HG03575 (cell line): ENCODE measurements at regions not wholly inside any gene's neighbourhood (a gene's known extent, or its start where the extent isn't known, plus 50 kb on each side); places are given as distances from the start of the nearest gene placed in this dataset.

Experiments used
- ATAC-seq: cut with Tn5 transposase; IDR thresholded peaks from one replicate; pipeline ENCODE4 v1.9.1; 2021; ENCODE audit not compliant: unreplicated experiment, insufficient number of reproducible peaks, low FRiP score; ENCODE audit errors: extremely low read depth

- no peak for ATAC-seq
Observed at GRCh38 chr3:61311044-61311443, 59.8 kb upstream of the FHIT start.

- no peak for ATAC-seq
Observed at GRCh38 chr3:61315871-61316270, 64.6 kb upstream of the FHIT start.

- no peak for ATAC-seq
Observed at GRCh38 chr3:61323094-61323493, 71.8 kb upstream of the FHIT start.

GRCh38 chr3:61331929-61332552 lies 80.8 kb upstream of the FHIT start:
- no peak for ATAC-seq

- ATAC-seq = no peak
Observed at GRCh38 chr3:61333192-61333961, 82.1 kb upstream of the FHIT start.

- no peak for ATAC-seq
Observed at GRCh38 chr3:61334783-61335182, 83.5 kb upstream of the FHIT start.

- no peak for ATAC-seq
Observed at GRCh38 chr3:61340931-61341461, 89.7 kb upstream of the FHIT start.

GRCh38 chr3:61343543-61343942 lies 92.3 kb upstream of the FHIT start:
- no peak for ATAC-seq

GRCh38 chr3:61345020-61345419 lies 93.8 kb upstream of the FHIT start:
- ATAC-seq = no peak

- no peak for ATAC-seq
Observed at GRCh38 chr3:61347981-61348380, 96.7 kb upstream of the FHIT start.

- no peak for ATAC-seq
Observed at GRCh38 chr3:61349717-61350116, 98.5 kb upstream of the FHIT start.

GRCh38 chr3:61350782-61351309 lies 99.6 kb upstream of the FHIT start:
- ATAC-seq = no peak

GRCh38 chr3:61352306-61352705 lies 101.1 kb upstream of the FHIT start:
- no peak for ATAC-seq

- no peak for ATAC-seq
Observed at GRCh38 chr3:61353382-61353781, 102.1 kb upstream of the FHIT start.

GRCh38 chr3:61354604-61355003 lies 103.4 kb upstream of the FHIT start:
- no peak for ATAC-seq

- no peak for ATAC-seq
Observed at GRCh38 chr3:61356685-61357084, 105.4 kb upstream of the FHIT start.

GRCh38 chr3:61357902-61358301 lies 106.7 kb upstream of the FHIT start:
- ATAC-seq = no peak

- ATAC-seq = peak; percentile 94
Observed at GRCh38 chr3:61358364-61358763, 107.1 kb upstream of the FHIT start.

- ATAC-seq = no peak
Observed at GRCh38 chr3:61360297-61360965, 109.2 kb upstream of the FHIT start.

GRCh38 chr3:61369678-61370077 lies 118.4 kb upstream of the FHIT start:
- ATAC-seq = no peak
